ENCODE measurements at regions not wholly inside any gene's neighbourhood (a gene's known extent, or its start where the extent isn't known, plus 50 kb on each side); places are given as distances from the start of the nearest gene placed in this dataset.

- TF ChIP-seq RFX5 (IDR thresholded peaks at IDR 0.05; ENCODE audit: borderline replicate concordance, low read depth, low read length) (no peak), MAX (IDR thresholded peaks at IDR 0.05) (no peak), SUZ12 (IDR thresholded peaks at IDR 0.05; ENCODE audit: low read length) (no peak), TBP (IDR thresholded peaks at IDR 0.05; ENCODE audit: low read depth, low read length) (no peak), EZH2 (IDR thresholded peaks at IDR 0.05; ENCODE audit: low read depth, low read length, severe bottlenecking) (no peak)
These were observed 76.4 kb upstream of the TRPM1 start (continued) for GRCh38 chr15:31177951-31178350.
